HG03159 (cell line): ENCODE measurements at regions not wholly inside any gene's neighbourhood (a gene's known extent, or its start where the extent isn't known, plus 50 kb on each side); places are given as distances from the start of the nearest gene placed in this dataset.
"Not testable (repeated sequence)": the region's sequence is repeated elsewhere in the genome, so short reads cannot be mapped to it uniquely, and the experiment has no call there.

Experiments
- ATAC-seq: cut with Tn5 transposase; IDR thresholded peaks from one replicate; pipeline ENCODE4 v1.9.1; 2021; ENCODE audit warnings: mild to moderate bottlenecking, moderate library complexity; ENCODE audit not compliant: unreplicated experiment

GRCh38 chr4:37771771-37772170, 54.7 kb upstream of the PGM2 start:
- no peak for ATAC-seq

GRCh38 chr4:37770016-37770415, 56.5 kb upstream of the PGM2 start:
- ATAC-seq: no peak

GRCh38 chr4:37769391-37769989, 57.0 kb upstream of the PGM2 start:
- no peak for ATAC-seq

GRCh38 chr4:37767546-37767945, 58.9 kb upstream of the PGM2 start:
- no peak for ATAC-seq

- ATAC-seq: no peak
Measured at GRCh38 chr4:37767019-37767418, 59.5 kb upstream of the PGM2 start.

- no peak for ATAC-seq
Measured at GRCh38 chr4:37765741-37766140, 60.7 kb upstream of the PGM2 start.

DNA sequence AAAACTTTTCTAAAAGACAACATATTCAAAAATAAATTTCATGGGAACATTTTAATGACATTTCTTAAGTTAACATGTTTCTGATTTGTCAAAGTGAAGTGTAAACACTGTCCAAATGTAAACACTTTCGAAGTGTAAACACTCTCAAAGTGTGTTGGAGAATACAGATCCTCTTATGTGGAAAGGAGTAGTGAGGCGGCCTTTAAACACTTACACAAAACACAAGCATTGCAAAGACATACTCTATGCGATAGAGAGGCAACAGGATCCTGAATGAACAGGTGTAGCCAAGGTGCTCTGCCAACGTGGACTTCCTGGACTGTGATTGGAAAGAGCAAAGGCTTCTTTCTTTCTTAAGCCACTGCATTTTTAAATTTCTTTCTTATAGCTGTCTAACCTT, 62.7 kb upstream of the PGM2 start:
- no peak for ATAC-seq

DNA sequence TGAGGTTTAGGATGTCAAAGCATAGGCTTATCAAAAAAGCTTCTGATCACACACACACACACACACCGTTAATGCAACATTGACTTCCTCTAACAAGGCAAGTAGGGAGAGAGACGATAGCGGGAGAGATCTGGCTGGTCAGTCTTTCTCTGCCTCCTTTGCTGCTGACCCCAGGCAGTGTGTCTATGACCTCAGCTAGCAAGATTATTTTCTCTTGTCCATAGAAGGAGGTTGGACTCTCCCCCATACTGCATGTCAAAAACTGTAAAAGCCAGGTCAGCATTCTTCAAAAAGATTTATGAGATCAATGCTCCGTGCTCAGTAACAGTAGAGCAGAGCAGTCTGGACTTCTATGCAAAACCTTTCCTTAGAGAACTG, 63.5 kb upstream of the PGM2 start:
- no peak for ATAC-seq

GRCh38 chr4:37762294-37762990, 64.0 kb upstream of the PGM2 start:
- ATAC-seq: no peak

- no peak for ATAC-seq
Measured at GRCh38 chr4:37760840-37761239, 65.6 kb upstream of the PGM2 start.

DNA sequence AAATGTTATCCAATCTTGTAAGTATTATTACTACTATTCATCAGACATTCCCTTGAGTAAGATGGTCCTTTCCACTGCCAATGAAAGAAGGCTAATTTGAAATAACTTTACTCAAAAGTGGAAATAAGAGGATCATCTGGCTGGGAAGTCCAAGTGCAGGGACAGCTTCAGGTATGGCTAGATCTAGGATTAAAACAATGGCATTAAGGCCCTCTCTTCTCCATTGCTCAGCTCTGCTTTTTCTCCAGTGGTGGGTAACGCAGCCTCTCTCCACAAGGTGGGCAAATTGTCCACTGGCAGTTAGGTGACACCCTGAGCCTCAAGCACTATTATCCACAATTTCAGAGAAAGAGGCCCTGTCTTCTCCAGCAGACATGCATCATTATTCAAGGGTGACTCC, 66.7 kb upstream of the PGM2 start:
- no peak for ATAC-seq

- ATAC-seq: no peak
Measured at GRCh38 chr4:37758226-37758625, 68.3 kb upstream of the PGM2 start.

GRCh38 chr4:37757761-37758160, 68.7 kb upstream of the PGM2 start:
- ATAC-seq: no peak

- no peak for ATAC-seq
Measured at GRCh38 chr4:37757121-37757520, 69.4 kb upstream of the PGM2 start.

DNA sequence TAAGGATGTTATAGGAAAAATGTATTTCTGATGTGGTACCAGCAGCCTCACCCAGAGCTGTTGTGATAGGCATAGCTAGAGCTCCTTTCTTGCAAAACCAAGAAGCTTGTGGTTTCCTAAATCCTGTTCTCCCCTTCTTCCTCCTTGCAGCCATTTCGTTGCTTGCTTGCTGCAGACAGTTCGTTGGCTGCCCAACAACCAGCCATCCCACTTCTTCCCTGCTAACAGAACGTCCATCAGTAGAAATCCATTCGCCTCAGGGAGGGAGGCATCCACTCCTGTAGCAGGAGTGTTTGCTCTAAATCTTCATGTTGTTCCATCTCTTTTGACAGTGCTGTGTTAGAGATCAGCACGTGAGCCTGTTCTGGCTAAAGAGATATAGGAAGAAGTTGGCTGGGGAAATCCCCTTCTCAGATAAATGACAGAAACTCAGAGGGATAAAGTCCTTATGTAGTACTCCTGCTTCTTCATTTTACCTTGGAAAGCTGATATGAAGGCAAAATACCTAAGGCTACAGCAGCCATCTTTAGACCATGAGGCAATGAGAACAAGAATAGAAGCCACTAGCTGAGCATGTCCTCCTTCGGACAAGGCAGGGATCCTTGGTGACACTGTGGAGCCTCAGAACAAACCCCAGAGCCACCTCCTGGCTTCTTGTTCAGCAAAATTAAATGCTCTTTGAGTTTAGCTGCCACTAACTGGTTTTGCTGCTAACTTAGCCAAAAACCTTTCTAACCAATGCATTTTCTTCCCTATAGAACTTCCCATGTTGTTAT, 68.4 kb upstream of the RELL1 start:
- ATAC-seq: no peak

- ATAC-seq: peak; percentile 78
Measured at GRCh38 chr4:37749398-37749988, 63.3 kb upstream of the RELL1 start.

GRCh38 chr4:37748485-37748884, 62.3 kb upstream of the RELL1 start:
- ATAC-seq: no peak

DNA sequence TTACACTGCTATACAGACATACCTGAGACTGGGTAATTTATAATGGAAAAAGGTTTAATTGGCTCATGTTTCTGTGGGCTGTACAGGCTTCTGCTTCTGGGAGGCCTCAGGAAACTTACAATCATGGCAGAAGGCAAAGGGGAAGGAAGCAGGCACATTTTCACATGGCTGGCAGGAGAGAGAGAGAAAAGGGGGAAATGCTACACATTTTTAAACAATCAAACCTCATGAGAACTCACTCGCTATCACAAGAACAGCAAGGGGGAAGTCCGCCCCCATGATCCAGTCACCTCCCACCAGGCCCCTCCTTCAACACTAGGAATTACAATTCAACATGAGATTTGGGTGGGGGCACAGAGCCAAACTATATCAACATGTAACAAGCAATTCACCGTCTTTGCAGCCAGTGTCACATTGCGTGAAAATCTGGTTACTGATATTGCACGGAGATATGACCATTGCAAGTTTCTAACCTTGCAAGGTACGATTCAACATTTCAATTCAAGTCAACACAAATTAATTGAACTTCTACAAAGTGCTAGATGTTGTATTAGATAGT, 61.7 kb upstream of the RELL1 start:
- ATAC-seq: no peak

GRCh38 chr4:37746852-37747251, 60.7 kb upstream of the RELL1 start:
- ATAC-seq: not testable (repeated sequence)

- no peak for ATAC-seq
Measured at GRCh38 chr4:37745946-37746345, 59.8 kb upstream of the RELL1 start.

GRCh38 chr4:37742149-37742548, 56.0 kb upstream of the RELL1 start:
- ATAC-seq: no peak
